Activated T-cell treated with anti-CD3 and anti-CD28 coated beads, Interleukin-2, amount 50 U/mL, for 24 hours (primary cell): ENCODE measurements at regions not wholly inside any gene's neighbourhood (a gene's known extent, or its start where the extent isn't known, plus 50 kb on each side); places are given as distances from the start of the nearest gene placed in this dataset.

Source experiments
- DNase-seq: peaks from one replicate; pipeline ENCODE4 v3.0.0-alpha.2; 2020
- H3K27ac Mint-ChIP-seq: 2 replicates; pipeline ENCODE4 v1.8.0; 2020; ENCODE audit warnings: mild to moderate bottlenecking, mixed read lengths
- H3K27me3 Mint-ChIP-seq: 2 replicates; pipeline ENCODE4 v1.8.0; 2020; ENCODE audit warnings: mixed read lengths
- H3K36me3 Mint-ChIP-seq: 2 replicates; pipeline ENCODE4 v1.8.0; 2020; ENCODE audit warnings: low read depth, mixed read lengths
- H3K4me1 Mint-ChIP-seq: 2 replicates; pipeline ENCODE4 v1.8.0; 2020; ENCODE audit warnings: low read depth, mixed read lengths
- H3K4me3 Mint-ChIP-seq: 2 replicates; pipeline ENCODE4 v1.8.0; 2020; ENCODE audit warnings: mild to moderate bottlenecking, moderate library complexity, mixed read lengths
- H3K9me3 Mint-ChIP-seq: 2 replicates; pipeline ENCODE4 v1.8.0; 2020; ENCODE audit warnings: mixed read lengths

GRCh38 chr13:32882691-32883090 lies 133.5 kb upstream of the KL start:
- no peaks in the 10 kb centered on the region for H3K36me3 Mint-ChIP-seq
- H3K9me3 Mint-ChIP-seq = peaks cover 5% of the 10 kb centered on the region
- peaks cover 3% of the 10 kb centered on the region for H3K27me3 Mint-ChIP-seq
- no peak overlapping the region for H3K4me3 Mint-ChIP-seq
- no peak overlapping the region for H3K27ac Mint-ChIP-seq
- DNase-seq = no peak
- H3K4me1 Mint-ChIP-seq = peaks cover 6% of the 10 kb centered on the region

- Mint-ChIP-seq H3K36me3 (no peaks in the 10 kb centered on the region), H3K27ac (no peak overlapping the region), H3K4me3 (no peak overlapping the region), H3K9me3 (peaks cover 10% of the 10 kb centered on the region), H3K27me3 (peaks cover 3% of the 10 kb centered on the region), H3K4me1 (peaks cover 6% of the 10 kb centered on the region)
- no peak for DNase-seq
Measured at GRCh38 chr13:32883474-32883873, 132.7 kb upstream of the KL start.

DNA sequence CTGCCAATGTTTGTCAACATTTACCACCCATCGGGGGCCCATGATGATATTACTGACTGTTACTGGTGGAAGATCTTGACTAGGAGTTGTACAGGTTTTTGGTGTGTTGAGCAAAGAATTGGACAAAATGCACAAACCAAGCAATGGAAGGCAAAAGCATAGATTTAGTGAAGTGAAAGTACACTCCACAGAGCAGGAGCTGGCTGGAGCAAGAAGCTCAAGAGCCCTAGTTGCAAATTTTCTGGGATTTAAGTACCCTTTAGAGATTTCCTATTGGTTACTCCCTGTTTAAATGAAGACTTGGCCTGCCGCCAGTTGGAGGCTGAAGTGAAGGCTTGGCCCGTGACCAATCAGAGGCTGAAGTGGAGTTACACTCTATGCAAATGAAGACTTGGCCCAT lies 128.6 kb upstream of the KL start:
- no peak for DNase-seq
- Mint-ChIP-seq H3K36me3 (no peaks in the 10 kb centered on the region), H3K27me3 (no peaks in the 10 kb centered on the region), H3K9me3 (peaks cover 10% of the 10 kb centered on the region), H3K4me1 (no peaks in the 10 kb centered on the region), H3K4me3 (no peak overlapping the region), H3K27ac (no peak overlapping the region)

GRCh38 chr13:32889986-32890565 lies 126.1 kb upstream of the KL start:
- DNase-seq = no peak
- Mint-ChIP-seq H3K4me3 (no peak overlapping the region), H3K4me1 (no peaks in the 10 kb centered on the region), H3K36me3 (no peaks in the 10 kb centered on the region), H3K27ac (no peak overlapping the region), H3K9me3 (peaks cover 10% of the 10 kb centered on the region), H3K27me3 (peaks cover 5% of the 10 kb centered on the region)

DNA sequence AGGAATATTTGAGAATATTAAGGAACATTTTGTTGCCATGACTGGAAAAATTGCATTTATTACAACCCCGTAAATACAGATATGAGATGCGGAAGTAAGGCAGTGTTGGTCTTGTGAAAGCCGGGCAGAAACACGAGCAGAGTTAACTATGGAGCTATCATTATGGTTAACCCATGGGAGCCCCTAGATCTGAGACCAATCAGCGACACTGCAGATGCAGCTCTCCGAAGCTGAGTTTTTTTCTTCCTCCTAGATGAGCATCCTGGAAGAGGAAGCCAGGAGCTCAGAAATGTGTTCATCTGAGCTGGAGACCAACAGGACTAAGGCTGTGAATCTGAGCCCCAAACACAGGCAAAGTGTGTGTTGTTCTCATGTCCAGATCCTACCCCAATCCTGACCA lies 123.0 kb upstream of the KL start:
- Mint-ChIP-seq H3K4me3 (no peak overlapping the region), H3K9me3 (peaks cover under 1% of the 10 kb centered on the region), H3K36me3 (no peaks in the 10 kb centered on the region), H3K27ac (no peak overlapping the region), H3K4me1 (no peaks in the 10 kb centered on the region), H3K27me3 (peaks cover 5% of the 10 kb centered on the region)
- DNase-seq = no peak

- no peak overlapping the region for H3K27ac Mint-ChIP-seq
- H3K4me3 Mint-ChIP-seq = no peak overlapping the region
- H3K4me1 Mint-ChIP-seq = no peaks in the 10 kb centered on the region
- no peak for DNase-seq
- H3K9me3 Mint-ChIP-seq = no peaks in the 10 kb centered on the region
- H3K36me3 Mint-ChIP-seq = no peaks in the 10 kb centered on the region
- peaks cover 5% of the 10 kb centered on the region for H3K27me3 Mint-ChIP-seq
Measured at GRCh38 chr13:32894589-32895001, 121.6 kb upstream of the KL start.

- Mint-ChIP-seq H3K4me1 (no peaks in the 10 kb centered on the region), H3K27ac (no peak overlapping the region), H3K27me3 (peaks cover 5% of the 10 kb centered on the region), H3K36me3 (no peaks in the 10 kb centered on the region), H3K4me3 (no peak overlapping the region), H3K9me3 (no peaks in the 10 kb centered on the region)
- no peak for DNase-seq
Measured at GRCh38 chr13:32895296-32895695, 120.9 kb upstream of the KL start.

GRCh38 chr13:32897296-32897695 lies 118.9 kb upstream of the KL start:
- no peaks in the 10 kb centered on the region for H3K4me1 Mint-ChIP-seq
- no peak overlapping the region for H3K4me3 Mint-ChIP-seq
- no peaks in the 10 kb centered on the region for H3K9me3 Mint-ChIP-seq
- no peak for DNase-seq
- no peaks in the 10 kb centered on the region for H3K36me3 Mint-ChIP-seq
- H3K27me3 Mint-ChIP-seq = peaks cover 5% of the 10 kb centered on the region
- H3K27ac Mint-ChIP-seq = no peak overlapping the region

DNA sequence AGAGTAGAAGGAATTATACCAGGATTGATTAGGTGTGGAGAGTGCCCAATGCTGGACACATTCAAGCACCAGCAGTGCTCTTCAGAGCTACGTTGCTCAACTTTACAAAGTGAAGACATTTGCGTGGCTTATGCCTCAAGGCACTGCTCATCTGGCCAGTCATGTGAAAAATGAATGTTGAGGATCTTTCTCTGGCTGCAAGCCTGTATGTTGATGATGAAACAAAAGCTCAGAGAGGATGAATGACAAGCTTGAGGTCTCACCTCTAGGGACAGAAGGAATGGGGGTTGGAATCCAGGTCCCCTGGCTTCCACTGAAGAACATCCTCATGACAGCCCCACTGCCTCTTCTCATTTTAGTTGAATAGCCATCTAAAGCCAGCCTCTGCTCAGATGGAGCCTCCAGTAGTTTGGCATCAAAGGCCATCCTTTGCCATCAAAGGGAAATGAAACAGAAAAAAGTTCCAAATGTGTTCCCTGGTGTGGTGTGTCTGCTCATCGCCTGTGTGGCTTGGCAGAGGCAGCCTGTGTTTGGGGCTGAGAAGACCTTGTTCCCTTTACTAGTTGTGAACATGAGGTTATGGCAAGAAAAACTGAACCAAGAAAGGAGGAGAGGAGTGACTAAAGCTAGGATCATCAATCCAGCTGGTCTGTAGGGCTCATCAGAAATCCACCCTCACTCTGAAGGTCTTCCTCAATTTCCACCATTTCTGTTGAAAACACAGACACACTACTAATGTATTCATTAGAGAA lies 114.0 kb upstream of the KL start:
- DNase-seq = no peak
- Mint-ChIP-seq H3K27ac (no peak overlapping the region), H3K4me1 (peaks cover 26% of the 10 kb centered on the region), H3K9me3 (no peaks in the 10 kb centered on the region), H3K27me3 (peaks cover 3% of the 10 kb centered on the region), H3K36me3 (no peaks in the 10 kb centered on the region), H3K4me3 (no peak overlapping the region)

DNA sequence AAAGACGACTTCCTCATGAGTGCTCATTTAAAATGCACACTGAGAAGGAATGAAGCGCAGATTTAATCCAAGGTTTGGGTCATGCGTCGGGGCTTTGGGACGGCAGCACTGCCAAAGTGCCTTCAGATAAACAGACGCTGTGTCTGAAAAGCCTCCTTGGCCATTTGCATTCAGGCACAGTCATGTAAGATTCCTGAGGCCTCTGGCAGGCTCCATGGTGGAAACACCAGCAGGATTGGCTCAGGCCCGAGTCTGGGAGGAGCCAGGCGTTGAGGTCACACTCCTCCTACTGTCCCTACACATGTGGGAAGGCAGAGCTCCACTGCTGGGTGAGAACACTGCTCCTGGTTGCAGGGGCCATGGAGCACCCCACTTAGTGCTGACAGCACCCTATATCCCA lies 113.3 kb upstream of the KL start:
- no peak for DNase-seq
- Mint-ChIP-seq H3K36me3 (no peaks in the 10 kb centered on the region), H3K4me3 (no peak overlapping the region), H3K9me3 (no peaks in the 10 kb centered on the region), H3K27me3 (peaks cover 3% of the 10 kb centered on the region), H3K27ac (no peak overlapping the region), H3K4me1 (peaks cover 26% of the 10 kb centered on the region)

DNA sequence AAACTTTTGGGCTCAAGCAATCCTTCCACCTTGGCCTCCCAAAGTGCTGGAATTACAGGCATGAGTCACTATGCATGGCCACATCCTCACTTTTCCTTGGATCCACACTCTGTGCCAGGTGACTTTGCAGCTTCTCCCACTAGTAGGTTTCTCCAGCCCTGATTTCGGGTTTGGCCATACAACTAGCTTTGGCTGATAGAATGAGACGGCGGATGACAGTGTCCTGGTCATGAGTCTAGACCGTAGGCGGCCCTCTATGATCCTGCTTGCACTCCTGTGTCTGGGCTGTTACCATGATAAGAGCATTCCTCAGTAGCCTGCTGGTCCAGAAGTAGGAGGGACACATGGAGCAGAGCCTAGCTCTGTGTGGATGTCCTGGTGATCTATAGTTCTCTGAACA lies 112.5 kb upstream of the KL start:
- no peak for DNase-seq
- H3K36me3 Mint-ChIP-seq = no peaks in the 10 kb centered on the region
- H3K4me1 Mint-ChIP-seq = peaks cover 26% of the 10 kb centered on the region
- H3K27ac Mint-ChIP-seq = no peak overlapping the region
- H3K9me3 Mint-ChIP-seq = no peaks in the 10 kb centered on the region
- H3K4me3 Mint-ChIP-seq = no peak overlapping the region
- H3K27me3 Mint-ChIP-seq = peaks cover 3% of the 10 kb centered on the region

GRCh38 chr13:32904266-32904665 lies 112.0 kb upstream of the KL start:
- no peak overlapping the region for H3K4me3 Mint-ChIP-seq
- H3K4me1 Mint-ChIP-seq = peaks cover 26% of the 10 kb centered on the region
- no peaks in the 10 kb centered on the region for H3K36me3 Mint-ChIP-seq
- H3K27me3 Mint-ChIP-seq = peaks cover 3% of the 10 kb centered on the region
- no peak for DNase-seq
- H3K9me3 Mint-ChIP-seq = no peaks in the 10 kb centered on the region
- no peak overlapping the region for H3K27ac Mint-ChIP-seq

DNA sequence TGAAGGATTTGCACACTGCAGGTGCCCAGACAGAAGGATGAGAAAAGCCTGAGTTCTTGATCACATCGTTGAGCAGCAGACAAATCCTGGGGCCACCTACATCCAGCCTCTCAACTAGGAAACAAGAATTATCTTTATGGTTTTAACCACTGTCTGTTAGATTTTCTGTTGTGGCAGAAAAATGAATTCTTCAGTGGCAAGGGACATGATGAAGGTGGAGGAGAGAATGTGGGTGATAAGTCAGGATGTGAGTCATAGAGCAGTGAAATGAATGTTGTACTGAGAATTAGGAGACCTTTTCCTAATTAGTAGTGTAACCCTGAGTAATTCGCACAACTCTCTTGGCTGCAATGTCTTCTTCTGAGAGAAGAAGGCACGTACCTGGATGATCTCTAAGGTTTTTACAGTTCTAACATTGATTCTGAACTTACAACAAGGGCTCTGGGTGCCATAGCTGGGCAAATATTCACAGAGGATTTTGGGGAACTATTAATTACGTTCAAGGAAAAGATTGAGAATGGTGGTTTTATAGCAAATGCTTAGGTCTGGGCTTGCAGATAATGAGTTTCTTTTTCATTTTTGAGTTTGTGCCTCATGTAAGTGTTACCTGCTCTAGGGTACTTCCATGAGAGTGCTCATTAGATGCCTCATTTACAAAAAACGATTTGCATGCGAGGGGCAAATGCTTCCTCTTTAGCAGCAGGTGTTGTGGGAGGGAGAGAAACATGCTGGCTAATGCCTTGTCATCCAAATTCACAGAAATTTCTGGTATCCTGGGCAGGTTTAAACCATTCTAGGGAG lies 111.0 kb upstream of the KL start:
- peaks cover 26% of the 10 kb centered on the region for H3K4me1 Mint-ChIP-seq
- H3K9me3 Mint-ChIP-seq = no peaks in the 10 kb centered on the region
- H3K36me3 Mint-ChIP-seq = no peaks in the 10 kb centered on the region
- H3K27me3 Mint-ChIP-seq = peaks cover 3% of the 10 kb centered on the region
- H3K4me3 Mint-ChIP-seq = peak overlapping the region; percentile 56
- H3K27ac Mint-ChIP-seq = peak overlapping the region; percentile 94
- DNase-seq = no peak

GRCh38 chr13:32905864-32906180 lies 110.4 kb upstream of the KL start:
- H3K36me3 Mint-ChIP-seq = no peaks in the 10 kb centered on the region
- peak overlapping the region; percentile 94 for H3K27ac Mint-ChIP-seq
- DNase-seq = no peak
- H3K9me3 Mint-ChIP-seq = no peaks in the 10 kb centered on the region
- H3K4me1 Mint-ChIP-seq = peaks cover 30% of the 10 kb centered on the region
- peaks cover 3% of the 10 kb centered on the region for H3K27me3 Mint-ChIP-seq
- H3K4me3 Mint-ChIP-seq = peak overlapping the region; percentile 56

GRCh38 chr13:32907211-32907610 lies 109.0 kb upstream of the KL start:
- peaks cover 31% of the 10 kb centered on the region for H3K4me1 Mint-ChIP-seq
- no peak for DNase-seq
- no peak overlapping the region for H3K27ac Mint-ChIP-seq
- peaks cover 3% of the 10 kb centered on the region for H3K27me3 Mint-ChIP-seq
- no peaks in the 10 kb centered on the region for H3K9me3 Mint-ChIP-seq
- H3K36me3 Mint-ChIP-seq = no peaks in the 10 kb centered on the region
- no peak overlapping the region for H3K4me3 Mint-ChIP-seq
